Endodermal cell (in vitro differentiated cells): ENCODE measurements at regions not wholly inside any gene's neighbourhood (a gene's known extent, or its start where the extent isn't known, plus 50 kb on each side); places are given as distances from the start of the nearest gene placed in this dataset.

Source experiments
- DNase-seq: peaks from one replicate; pipeline ENCODE4 v3.0.0-alpha.2; 2017
- H3K27ac ChIP-seq: 2 replicates; pipeline ENCODE4 v1.5.1; 2013; ENCODE audit warnings: mild to moderate bottlenecking, low read depth, low read length, moderate library complexity
- H3K27me3 ChIP-seq: 2 replicates; pipeline ENCODE4 v1.6.1; 2013; ENCODE audit warnings: mild to moderate bottlenecking, low read length, moderate library complexity; ENCODE audit not compliant: insufficient read depth, control insufficient read depth, poor library complexity, severe bottlenecking
- H3K36me3 ChIP-seq: 2 replicates; pipeline ENCODE4 v1.7.0; 2013; ENCODE audit warnings: mild to moderate bottlenecking, low read length, moderate library complexity; ENCODE audit not compliant: control insufficient read depth, insufficient read depth
- H3K4me1 ChIP-seq: one replicate; pipeline ENCODE4 v1.7.0; 2013; ENCODE audit warnings: low read length; ENCODE audit not compliant: control insufficient read depth, insufficient read depth
- H3K4me3 ChIP-seq: 2 replicates; pipeline ENCODE4 v1.5.1; 2013; ENCODE audit warnings: mild to moderate bottlenecking, low read length, moderate library complexity
- H3K9ac ChIP-seq: 2 replicates; pipeline ENCODE4 v1.6.1; 2013; ENCODE audit warnings: mild to moderate bottlenecking, low read length, moderate library complexity; ENCODE audit not compliant: poor library complexity, severe bottlenecking; ENCODE audit errors: extremely low read depth
- H3K9me3 ChIP-seq: 2 replicates; pipeline ENCODE4 v1.6.1; 2013; ENCODE audit warnings: mild to moderate bottlenecking, low read length, moderate library complexity; ENCODE audit not compliant: control insufficient read depth
- H3K27ac Mint-ChIP-seq: 2 replicates; pipeline ENCODE4 v1.8.0; 2020; ENCODE audit warnings: mixed read lengths
- H3K27me3 Mint-ChIP-seq: 2 replicates; pipeline ENCODE4 v1.8.0; 2021; ENCODE audit warnings: mild to moderate bottlenecking, mixed read lengths; ENCODE audit not compliant: insufficient read depth
- H3K36me3 Mint-ChIP-seq: 2 replicates; pipeline ENCODE4 v1.8.0; 2020; ENCODE audit warnings: low read depth, mixed read lengths
- H3K4me1 Mint-ChIP-seq: 2 replicates; pipeline ENCODE4 v1.8.0; 2020; ENCODE audit warnings: mixed read lengths
- H3K4me3 Mint-ChIP-seq: 2 replicates; pipeline ENCODE4 v1.8.0; 2020; ENCODE audit warnings: mild to moderate bottlenecking, moderate library complexity, mixed read lengths
- H3K9me3 Mint-ChIP-seq: 2 replicates; pipeline ENCODE4 v1.8.0; 2020; ENCODE audit warnings: mild to moderate bottlenecking, mixed read lengths
- CTCF ChIP-seq: fragments of 200-600 bp; sonication (generic); conservative IDR thresholded peaks from 2 replicates; pipeline ENCODE4 v1.5.0; 2021; ENCODE audit warnings: antibody characterized with exemption, mild to moderate bottlenecking
- WGBS, 2 experiments: methylation state at CpG; one replicate each; pipeline versions ENCODE4 v1.1.5 to v1.1.7; 2013; ENCODE audit warnings: missing lambda C conversion rate in 2 of 2, mixed read lengths in 1 of 2; ENCODE audit not compliant: insufficient coverage in 1 of 2, insufficient read length in 1 of 2; 5-methylcytosine and 5-hydroxymethylcytosine counted together

GRCh38 chr7:110600956-110601355 lies 490.0 kb upstream of the LRRN3 start:
- H3K27me3 Mint-ChIP-seq, result no peaks in the 10 kb centered on the region
- WGBS, 2 experiments, result 66 to 79% methylated on average over 4 to 5 of the region's 5 CpGs
- TF ChIP-seq CTCF, result no peak
- Histone ChIP-seq H3K27ac (no peak overlapping the region), H3K27me3 (no peaks in the 10 kb centered on the region), H3K4me1 (no peaks in the 10 kb centered on the region), H3K4me3 (no peak overlapping the region), H3K9ac (no peak overlapping the region), H3K9me3 (no peaks in the 10 kb centered on the region), H3K36me3 (no peaks in the 10 kb centered on the region)
- H3K9me3 Mint-ChIP-seq, result no peaks in the 10 kb centered on the region
- no peaks in the 10 kb centered on the region for H3K36me3 Mint-ChIP-seq
- no peak overlapping the region for H3K4me3 Mint-ChIP-seq
- peaks cover 12% of the 10 kb centered on the region for H3K4me1 Mint-ChIP-seq
- no peak for DNase-seq
- H3K27ac Mint-ChIP-seq, result no peak overlapping the region

GRCh38 chr7:110601710-110602109 lies 489.2 kb upstream of the LRRN3 start:
- Histone ChIP-seq H3K27ac (no peak overlapping the region), H3K9ac (no peak overlapping the region), H3K9me3 (no peaks in the 10 kb centered on the region), H3K36me3 (no peaks in the 10 kb centered on the region), H3K4me3 (no peak overlapping the region), H3K4me1 (no peaks in the 10 kb centered on the region), H3K27me3 (no peaks in the 10 kb centered on the region)
- 69 to 86% methylated on average over 1 of the region's 1 CpG for WGBS, 2 experiments
- H3K4me3 Mint-ChIP-seq, result no peak overlapping the region
- no peak overlapping the region for H3K27ac Mint-ChIP-seq
- H3K4me1 Mint-ChIP-seq, result peaks cover 12% of the 10 kb centered on the region
- no peaks in the 10 kb centered on the region for H3K36me3 Mint-ChIP-seq
- no peak for TF ChIP-seq CTCF
- no peaks in the 10 kb centered on the region for H3K27me3 Mint-ChIP-seq
- no peak for DNase-seq
- H3K9me3 Mint-ChIP-seq, result no peaks in the 10 kb centered on the region

GRCh38 chr7:110604206-110604605 lies 486.7 kb upstream of the LRRN3 start:
- Histone ChIP-seq H3K9me3 (no peaks in the 10 kb centered on the region), H3K4me3 (no peak overlapping the region), H3K36me3 (no peaks in the 10 kb centered on the region), H3K9ac (no peak overlapping the region), H3K4me1 (no peaks in the 10 kb centered on the region), H3K27me3 (no peaks in the 10 kb centered on the region), H3K27ac (no peak overlapping the region)
- Mint-ChIP-seq H3K4me1 (peaks cover 12% of the 10 kb centered on the region), H3K4me3 (no peak overlapping the region), H3K9me3 (no peaks in the 10 kb centered on the region), H3K27me3 (no peaks in the 10 kb centered on the region), H3K36me3 (no peaks in the 10 kb centered on the region), H3K27ac (no peak overlapping the region)
- TF ChIP-seq CTCF, result no peak
- DNase-seq, result no peak
- WGBS, 2 experiments, result 93 to 100% methylated on average over 1 to 4 of the region's 4 CpGs
